ENCODE measurements at regions not wholly inside any gene's neighbourhood (a gene's known extent, or its start where the extent isn't known, plus 50 kb on each side); places are given as distances from the start of the nearest gene placed in this dataset.
A peak's percentile ranks its signal among the peaks of the same experiment; 100 is the strongest.

DNA sequence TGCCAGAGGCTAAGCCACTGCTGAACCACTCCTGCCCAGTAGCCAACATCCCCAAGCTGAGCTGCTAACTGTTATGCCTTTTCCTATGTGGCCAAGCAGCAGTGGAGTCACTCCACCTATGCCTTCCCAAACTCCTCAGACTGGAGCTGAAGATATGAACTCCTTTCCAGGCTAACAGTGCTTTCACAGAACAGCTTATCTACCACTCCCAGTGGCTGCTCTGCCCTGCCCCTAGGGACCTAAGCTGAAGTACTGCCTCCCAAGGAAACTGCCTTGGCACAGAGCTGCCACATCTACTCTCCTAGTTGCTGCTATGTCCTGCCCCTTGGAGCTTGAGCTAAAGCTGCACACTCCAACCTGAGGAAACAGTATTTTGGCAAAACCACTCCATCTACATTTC is 275.9 kb downstream of the RBM43 start:
- CTCF ChIA-PET, result no interaction called here
- Mint-ChIP-seq H3K36me3 (peaks cover 21% of the 10 kb centered on the region), H3K27ac (no peak overlapping the region), H3K4me1 (peaks cover 24% of the 10 kb centered on the region), H3K4me3 (no peak overlapping the region), H3K27me3 (ENCODE audit: low read depth) (no peaks in the 10 kb centered on the region), H3K9me3 (peaks cover 28% of the 10 kb centered on the region)
- TF ChIP-seq, protein P1, sequence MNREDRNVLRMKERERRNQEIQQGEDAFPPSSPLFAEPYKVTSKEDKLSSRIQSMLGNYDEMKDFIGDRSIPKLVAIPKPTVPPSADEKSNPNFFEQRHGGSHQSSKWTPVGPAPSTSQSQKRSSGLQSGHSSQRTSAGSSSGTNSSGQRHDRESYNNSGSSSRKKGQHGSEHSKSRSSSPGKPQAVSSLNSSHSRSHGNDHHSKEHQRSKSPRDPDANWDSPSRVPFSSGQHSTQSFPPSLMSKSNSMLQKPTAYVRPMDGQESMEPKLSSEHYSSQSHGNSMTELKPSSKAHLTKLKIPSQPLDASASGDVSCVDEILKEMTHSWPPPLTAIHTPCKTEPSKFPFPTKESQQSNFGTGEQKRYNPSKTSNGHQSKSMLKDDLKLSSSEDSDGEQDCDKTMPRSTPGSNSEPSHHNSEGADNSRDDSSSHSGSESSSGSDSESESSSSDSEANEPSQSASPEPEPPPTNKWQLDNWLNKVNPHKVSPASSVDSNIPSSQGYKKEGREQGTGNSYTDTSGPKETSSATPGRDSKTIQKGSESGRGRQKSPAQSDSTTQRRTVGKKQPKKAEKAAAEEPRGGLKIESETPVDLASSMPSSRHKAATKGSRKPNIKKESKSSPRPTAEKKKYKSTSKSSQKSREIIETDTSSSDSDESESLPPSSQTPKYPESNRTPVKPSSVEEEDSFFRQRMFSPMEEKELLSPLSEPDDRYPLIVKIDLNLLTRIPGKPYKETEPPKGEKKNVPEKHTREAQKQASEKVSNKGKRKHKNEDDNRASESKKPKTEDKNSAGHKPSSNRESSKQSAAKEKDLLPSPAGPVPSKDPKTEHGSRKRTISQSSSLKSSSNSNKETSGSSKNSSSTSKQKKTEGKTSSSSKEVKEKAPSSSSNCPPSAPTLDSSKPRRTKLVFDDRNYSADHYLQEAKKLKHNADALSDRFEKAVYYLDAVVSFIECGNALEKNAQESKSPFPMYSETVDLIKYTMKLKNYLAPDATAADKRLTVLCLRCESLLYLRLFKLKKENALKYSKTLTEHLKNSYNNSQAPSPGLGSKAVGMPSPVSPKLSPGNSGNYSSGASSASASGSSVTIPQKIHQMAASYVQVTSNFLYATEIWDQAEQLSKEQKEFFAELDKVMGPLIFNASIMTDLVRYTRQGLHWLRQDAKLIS (CRISPR knock-in tag; IDR thresholded peaks at IDR 0.05; ENCODE audit: borderline replicate concordance), result no peak
- TF ChIP-seq, protein P2, sequence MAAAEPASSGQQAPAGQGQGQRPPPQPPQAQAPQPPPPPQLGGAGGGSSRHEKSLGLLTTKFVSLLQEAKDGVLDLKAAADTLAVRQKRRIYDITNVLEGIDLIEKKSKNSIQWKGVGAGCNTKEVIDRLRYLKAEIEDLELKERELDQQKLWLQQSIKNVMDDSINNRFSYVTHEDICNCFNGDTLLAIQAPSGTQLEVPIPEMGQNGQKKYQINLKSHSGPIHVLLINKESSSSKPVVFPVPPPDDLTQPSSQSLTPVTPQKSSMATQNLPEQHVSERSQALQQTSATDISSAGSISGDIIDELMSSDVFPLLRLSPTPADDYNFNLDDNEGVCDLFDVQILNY (CRISPR knock-in tag; IDR thresholded peaks at IDR 0.05), result no peak
- TF ChIP-seq ZNF317 (CRISPR knock-in tag; IDR thresholded peaks at IDR 0.05; ENCODE audit: borderline replicate concordance, low read depth), result 0 out of 2 replicates have a peak, but pooled peaks have one; percentile 14
- POLR2A ChIA-PET, result no interaction called here
- peak; percentile 41; the same call in 1 of the 2 replicates for ATAC-seq
- no peak for DNase-seq (ENCODE audit: low spot score)

GRCh38 chr2:150983314-150983897 is 278.3 kb downstream of the RBM43 start:
- TF ChIP-seq, protein P3, sequence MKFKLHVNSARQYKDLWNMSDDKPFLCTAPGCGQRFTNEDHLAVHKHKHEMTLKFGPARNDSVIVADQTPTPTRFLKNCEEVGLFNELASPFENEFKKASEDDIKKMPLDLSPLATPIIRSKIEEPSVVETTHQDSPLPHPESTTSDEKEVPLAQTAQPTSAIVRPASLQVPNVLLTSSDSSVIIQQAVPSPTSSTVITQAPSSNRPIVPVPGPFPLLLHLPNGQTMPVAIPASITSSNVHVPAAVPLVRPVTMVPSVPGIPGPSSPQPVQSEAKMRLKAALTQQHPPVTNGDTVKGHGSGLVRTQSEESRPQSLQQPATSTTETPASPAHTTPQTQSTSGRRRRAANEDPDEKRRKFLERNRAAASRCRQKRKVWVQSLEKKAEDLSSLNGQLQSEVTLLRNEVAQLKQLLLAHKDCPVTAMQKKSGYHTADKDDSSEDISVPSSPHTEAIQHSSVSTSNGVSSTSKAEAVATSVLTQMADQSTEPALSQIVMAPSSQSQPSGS (CRISPR knock-in tag; IDR thresholded peaks at IDR 0.05; ENCODE audit: borderline replicate concordance, low read depth), result no peak
- TF ChIP-seq ZNF281 (CRISPR knock-in tag; IDR thresholded peaks at IDR 0.05) (no peak), ELF4 (CRISPR knock-in tag; IDR thresholded peaks at IDR 0.05; ENCODE audit: low read depth) (no peak), ZSCAN18 (CRISPR knock-in tag; IDR thresholded peaks at IDR 0.05) (no peak)
- ChIA-PET POLR2A (no interaction called here), CTCF (no interaction called here)
- Mint-ChIP-seq H3K36me3 (peaks cover 3% of the 10 kb centered on the region; the same call in 1 of the 2 replicates), H3K9me3 (peaks cover 8% of the 10 kb centered on the region; the same call in 1 of the 2 replicates), H3K27ac (no peak overlapping the region), H3K4me3 (no peak overlapping the region), H3K27me3 (ENCODE audit: low read depth) (no peaks in the 10 kb centered on the region), H3K4me1 (peaks cover 28% of the 10 kb centered on the region)
- DNase-seq (ENCODE audit: low spot score) (no peak), ATAC-seq (no peak; the same call in 1 of the 2 replicates)

DNA sequence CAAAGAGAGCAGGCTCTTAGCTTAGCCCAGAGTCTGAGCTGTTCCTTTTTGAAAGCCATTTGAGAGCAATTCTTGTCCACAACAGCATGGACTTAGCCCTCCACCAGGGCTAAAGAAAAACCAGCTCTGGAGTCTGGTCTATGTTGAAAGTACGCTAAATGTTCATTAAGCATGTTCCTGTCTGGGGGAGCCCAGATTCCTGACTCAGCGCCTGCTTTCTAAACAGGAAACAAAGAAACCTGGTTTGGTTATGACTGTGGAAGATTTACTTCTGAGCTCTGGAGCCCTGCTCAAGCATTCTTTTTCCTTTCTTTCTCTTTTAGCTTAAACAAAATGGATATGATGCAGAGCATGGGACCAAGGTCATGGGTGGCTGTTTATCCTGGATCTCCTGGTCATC is 279.8 kb downstream of the RBM43 start:
- ChIA-PET CTCF (interaction anchor here (1.2 kb wide), 2 partner anchors 12 to 70 kb away, joined by 3 to 4 read pairs; no protein-coding TSS in a partner anchor), POLR2A (no interaction called here)
- DNase-seq (ENCODE audit: low spot score) (no peak), ATAC-seq (no peak)
- no peaks in the 10 kb centered on the region for H3K27me3 Mint-ChIP-seq (ENCODE audit: low read depth)
- no peaks in the 10 kb centered on the region for H3K36me3 Mint-ChIP-seq
- H3K27ac Mint-ChIP-seq, result no peak overlapping the region
- H3K4me3 Mint-ChIP-seq, result no peak overlapping the region
- H3K4me1 Mint-ChIP-seq, result peaks cover 38% of the 10 kb centered on the region
- peaks cover 3% of the 10 kb centered on the region; the same call in 1 of the 2 replicates for H3K9me3 Mint-ChIP-seq
- TF ChIP-seq, protein P4, sequence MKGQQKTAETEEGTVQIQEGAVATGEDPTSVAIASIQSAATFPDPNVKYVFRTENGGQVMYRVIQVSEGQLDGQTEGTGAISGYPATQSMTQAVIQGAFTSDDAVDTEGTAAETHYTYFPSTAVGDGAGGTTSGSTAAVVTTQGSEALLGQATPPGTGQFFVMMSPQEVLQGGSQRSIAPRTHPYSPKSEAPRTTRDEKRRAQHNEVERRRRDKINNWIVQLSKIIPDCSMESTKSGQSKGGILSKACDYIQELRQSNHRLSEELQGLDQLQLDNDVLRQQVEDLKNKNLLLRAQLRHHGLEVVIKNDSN (CRISPR knock-in tag; IDR thresholded peaks at IDR 0.05), result no peak
- no peak for TF ChIP-seq IRF1 (CRISPR knock-in tag; IDR thresholded peaks at IDR 0.05)
- TF ChIP-seq TP53 (CRISPR knock-in tag; IDR thresholded peaks at IDR 0.05), result no peak
- no peak for TF ChIP-seq ZSCAN18 (CRISPR knock-in tag; IDR thresholded peaks at IDR 0.05)

Data from WTC11 (cell line).